HAP-1 (cell line): ENCODE measurements at regions not wholly inside any gene's neighbourhood (a gene's known extent, or its start where the extent isn't known, plus 50 kb on each side); places are given as distances from the start of the nearest gene placed in this dataset.
"Not testable (repeated sequence)": the region's sequence is repeated elsewhere in the genome, so short reads cannot be mapped to it uniquely, and the experiment has no call there.

Experiments used
- DNase-seq, 2 experiments: peaks; one replicate each; pipeline ENCODE4 v3.0.0-alpha.2; 2016 to 2020; ENCODE audit warnings: low spot score in 2 of 2
- H3K27me3 ChIP-seq: fragments of 250-450 bp; sonication (Bioruptor Pico); 2 replicates; pipeline ENCODE4 v1.5.1; 2020; ENCODE audit warnings: low read depth, mild to moderate bottlenecking, moderate library complexity
- H3K36me3 ChIP-seq: fragments of 250-450 bp; sonication (Bioruptor Pico); replicated peaks from 2 replicates; pipeline ENCODE4 v1.5.1; 2020; ENCODE audit warnings: mild to moderate bottlenecking
- H3K4me1 ChIP-seq: fragments of 250-450 bp; sonication (Bioruptor Pico); 2 replicates; pipeline ENCODE4 v1.5.1; 2020; ENCODE audit warnings: mild to moderate bottlenecking
- H3K4me3 ChIP-seq: fragments of 250-450 bp; sonication (Bioruptor Pico); 2 replicates; pipeline ENCODE4 v1.5.1; 2020; ENCODE audit warnings: mild to moderate bottlenecking, moderate library complexity
- H3K9me3 ChIP-seq: fragments of 250-450 bp; sonication (Bioruptor Pico); 2 replicates; pipeline ENCODE4 v1.5.1; 2020; ENCODE audit warnings: mild to moderate bottlenecking, moderate library complexity
- in situ Hi-C: fragments of 300-500 bp; cut with MboI; formaldehyde crosslinking; loops from 3 replicates; pipeline ENCODE4 v1.14.3; 2020; ENCODE audit warnings: low sequenced_read_pairs, inconsistent platforms, mixed read lengths

DNA sequence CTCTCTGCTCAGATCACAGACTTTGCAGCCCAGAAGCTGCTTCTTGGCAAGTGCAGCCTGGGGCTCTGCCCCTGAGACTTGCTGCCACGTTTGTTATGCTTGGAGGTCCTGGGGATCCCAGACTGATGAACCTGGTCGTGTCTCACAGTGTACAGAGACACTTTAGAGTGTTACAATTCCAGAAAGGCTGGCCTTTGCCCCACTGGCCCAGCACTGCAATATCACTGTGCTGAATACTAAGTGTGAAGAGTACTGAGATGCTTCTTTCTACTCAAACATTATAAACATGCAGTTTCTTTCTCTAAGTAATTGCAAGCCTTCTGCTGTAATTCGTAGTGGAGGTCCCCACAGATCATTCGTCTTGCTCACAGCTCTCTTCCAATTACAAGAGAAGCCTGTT is 133.2 kb downstream of the MAP3K21 start:
- DNase-seq, result no peak
- no peaks in the 10 kb centered on the region for H3K27me3 ChIP-seq
- H3K9me3 ChIP-seq, result 0 out of 2 replicates have a peak, but pooled peaks cover 3% of the 10 kb centered on the region
- in situ Hi-C loops, result no loop called here
- H3K4me1 ChIP-seq, result no peaks in the 10 kb centered on the region
- no peaks in the 10 kb centered on the region for H3K36me3 ChIP-seq
- no peak overlapping the region for H3K4me3 ChIP-seq

GRCh38 chr1:233461847-233462246 is 134.3 kb downstream of the MAP3K21 start:
- no peaks in the 10 kb centered on the region for H3K27me3 ChIP-seq
- in situ Hi-C loops, result no loop called here
- no peak for DNase-seq

DNA sequence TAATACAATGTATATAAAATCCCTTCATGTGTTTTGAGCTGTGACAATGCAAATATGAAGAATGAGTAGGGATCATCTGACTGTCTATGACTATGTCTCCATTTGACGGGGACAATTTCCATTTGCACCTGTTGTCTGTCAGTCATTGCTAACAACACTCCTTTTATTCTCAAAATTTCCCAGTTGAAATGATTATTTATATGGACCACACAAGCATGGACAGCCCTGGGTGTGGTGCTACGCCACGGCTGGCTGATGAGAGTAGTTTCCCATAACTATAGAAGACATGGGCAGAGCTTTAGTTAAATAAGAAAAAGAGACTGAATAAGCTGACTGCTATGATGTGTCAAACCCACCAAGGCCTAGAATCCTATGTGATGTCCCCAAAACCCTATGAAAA is 135.8 kb downstream of the MAP3K21 start:
- no peaks in the 10 kb centered on the region for H3K27me3 ChIP-seq
- no peak overlapping the region for H3K4me3 ChIP-seq
- H3K36me3 ChIP-seq, result no peaks in the 10 kb centered on the region
- no peaks in the 10 kb centered on the region for H3K4me1 ChIP-seq
- 0 out of 2 replicates have a peak, but pooled peaks cover 3% of the 10 kb centered on the region for H3K9me3 ChIP-seq
- in situ Hi-C loops, result no loop called here
- no peak for DNase-seq

More at GRCh38 chr1:233461847-233462246, 134.3 kb downstream of the MAP3K21 start:
- Histone ChIP-seq H3K36me3 (no peaks in the 10 kb centered on the region), H3K4me1 (no peaks in the 10 kb centered on the region), H3K9me3 (0 out of 2 replicates have a peak, but pooled peaks cover 3% of the 10 kb centered on the region), H3K4me3 (no peak overlapping the region)

DNA sequence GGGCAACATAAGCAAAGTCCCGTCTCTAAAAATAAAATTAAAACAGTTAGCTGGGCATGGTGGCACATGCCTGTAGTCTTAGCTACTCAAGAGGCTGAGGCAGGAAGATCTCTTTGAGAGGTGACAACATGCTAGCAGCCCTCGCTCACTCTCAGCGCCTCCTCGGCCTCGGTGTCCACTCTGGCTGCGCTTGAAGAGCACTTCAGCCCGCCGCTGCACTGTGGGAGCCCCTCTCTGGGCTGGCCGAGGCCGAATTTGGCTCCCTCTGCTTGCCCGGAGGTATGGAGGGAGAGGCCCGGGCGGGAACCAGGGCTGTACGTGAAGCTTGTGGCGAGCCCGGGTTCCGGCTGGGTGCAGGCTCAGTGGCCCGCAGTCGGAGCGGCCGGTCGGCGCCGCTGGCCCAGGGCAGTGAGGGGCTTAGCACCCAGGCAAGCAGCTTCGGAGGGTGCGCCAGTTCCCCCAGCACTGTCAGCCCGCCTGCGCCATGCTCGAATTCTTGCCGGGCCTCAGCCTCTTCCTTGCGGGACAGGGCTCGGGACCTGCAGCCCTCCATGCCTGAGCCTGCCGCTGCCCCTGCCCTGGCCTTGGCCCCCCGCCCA is 138.3 kb downstream of the MAP3K21 start:
- H3K36me3 ChIP-seq, result no peaks in the 10 kb centered on the region
- no peak overlapping the region for H3K4me3 ChIP-seq
- no peaks in the 10 kb centered on the region for H3K27me3 ChIP-seq
- in situ Hi-C loops, result no loop called here
- 0 out of 2 replicates have a peak, but pooled peaks cover 3% of the 10 kb centered on the region for H3K9me3 ChIP-seq
- DNase-seq, result no peak
- no peaks in the 10 kb centered on the region for H3K4me1 ChIP-seq

DNA sequence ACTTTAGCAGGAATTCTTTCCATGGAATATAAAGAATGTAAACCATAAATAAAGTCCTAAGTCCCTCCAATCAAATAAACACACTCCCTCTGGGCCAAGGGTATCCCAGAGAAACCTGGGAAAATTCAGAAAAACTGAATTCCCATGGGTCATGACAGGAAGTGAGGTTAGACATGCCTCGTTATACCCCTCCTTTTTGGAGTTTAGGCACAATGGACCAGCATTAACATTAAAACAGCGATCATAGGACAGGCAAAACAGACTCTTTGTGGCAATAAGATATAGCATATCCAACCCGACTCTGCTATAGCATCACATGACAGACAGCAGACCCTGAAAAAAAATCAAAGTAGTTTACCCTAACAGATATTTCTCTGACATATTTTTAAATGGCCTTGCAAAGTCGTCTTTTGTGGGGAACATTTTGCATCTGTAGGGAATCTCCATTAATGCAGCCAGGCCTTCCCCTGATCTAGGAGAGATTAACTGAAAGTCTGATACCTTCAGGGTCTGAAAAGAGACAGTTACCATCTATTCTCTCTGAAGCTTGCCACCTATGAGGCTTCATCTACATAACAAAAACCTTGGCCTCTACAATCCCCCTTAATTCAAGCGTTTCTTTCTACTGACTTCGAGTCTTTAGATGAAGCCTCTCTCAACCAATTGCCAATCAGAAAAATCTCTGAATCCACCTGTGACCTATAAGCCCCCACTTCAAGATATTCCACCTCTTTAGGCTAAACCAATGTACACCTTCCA is 143.0 kb upstream of the KCNK1 start:
- DNase-seq, result peak; percentile 16 to 52
- Histone ChIP-seq H3K36me3 (no peaks in the 10 kb centered on the region), H3K9me3 (peaks cover 6% of the 10 kb centered on the region; the same call in 1 of the 2 replicates), H3K27me3 (no peaks in the 10 kb centered on the region), H3K4me3 (no peak overlapping the region), H3K4me1 (peaks cover 4% of the 10 kb centered on the region; the same call in 1 of the 2 replicates)
- in situ Hi-C loops, result no loop called here

- H3K4me3 ChIP-seq, H3K4me1 ChIP-seq, H3K27me3 ChIP-seq, H3K36me3 ChIP-seq, DNase-seq, H3K9me3 ChIP-seq, in situ Hi-C loops: not testable (repeated sequence)
These were observed 142.1 kb upstream of the KCNK1 start for GRCh38 chr1:233471851-233472250.

DNA sequence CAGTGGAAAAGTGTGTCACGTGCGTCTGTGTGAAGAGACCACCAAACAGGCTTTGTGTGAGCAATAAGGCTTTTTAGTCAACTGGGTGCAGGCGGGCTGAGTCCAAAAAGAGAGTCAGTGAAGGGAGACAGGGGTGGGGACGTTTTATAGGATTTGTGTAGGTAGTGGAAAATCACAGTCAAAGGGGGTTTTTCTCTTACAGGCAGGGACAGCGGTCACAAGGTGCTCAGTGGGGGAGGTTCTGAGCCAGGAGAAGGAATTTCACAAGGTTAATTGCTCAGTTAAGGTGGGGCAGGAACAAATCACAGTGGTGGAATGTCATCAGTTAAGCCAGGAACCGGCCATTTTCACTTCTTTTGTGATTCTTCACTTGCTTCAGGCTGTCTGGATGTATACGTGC is 141.1 kb upstream of the KCNK1 start:
- H3K4me3 ChIP-seq, H3K9me3 ChIP-seq, H3K27me3 ChIP-seq, DNase-seq, H3K36me3 ChIP-seq, H3K4me1 ChIP-seq, in situ Hi-C loops: not testable (repeated sequence)

DNA sequence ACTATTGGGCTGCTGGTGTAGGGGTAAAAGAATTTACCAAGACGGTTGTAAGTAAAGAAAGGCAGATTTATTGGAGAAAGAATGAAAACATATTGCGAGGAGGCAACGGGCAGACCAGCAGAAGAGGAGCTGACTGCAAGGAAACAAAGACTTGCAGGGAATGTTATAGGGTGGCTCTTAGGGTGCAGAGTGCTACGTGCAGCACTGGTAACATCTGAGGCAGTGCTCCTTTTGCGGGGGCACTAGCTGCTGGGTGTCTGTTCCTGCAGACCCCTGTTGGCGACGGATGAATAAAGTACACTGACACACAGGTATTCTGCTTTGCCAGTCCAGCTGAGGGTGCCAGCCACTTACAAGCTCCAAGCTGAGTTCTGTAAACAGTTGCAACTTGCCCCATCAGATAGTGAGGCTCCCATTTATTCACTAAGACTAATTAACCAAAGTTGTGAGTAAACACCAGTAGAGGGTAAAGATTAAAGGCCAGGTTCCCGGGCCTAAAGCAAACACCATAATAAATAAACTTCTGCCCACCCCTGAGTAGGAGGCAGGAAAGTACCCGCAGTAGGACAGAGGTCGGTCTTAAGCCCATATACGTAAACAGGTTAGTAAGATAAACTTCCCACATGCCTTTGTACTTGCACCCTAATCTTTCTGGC is 140.2 kb upstream of the KCNK1 start:
- H3K4me1 ChIP-seq, result peaks cover 4% of the 10 kb centered on the region; the same call in 1 of the 2 replicates
- DNase-seq, result no peak
- H3K4me3 ChIP-seq, result no peak overlapping the region
- in situ Hi-C loops, result no loop called here
- no peaks in the 10 kb centered on the region for H3K27me3 ChIP-seq
- H3K9me3 ChIP-seq, result peaks cover 6% of the 10 kb centered on the region; the same call in 1 of the 2 replicates
- H3K36me3 ChIP-seq, result no peaks in the 10 kb centered on the region

GRCh38 chr1:233477359-233477758 is 136.5 kb upstream of the KCNK1 start:
- DNase-seq, result no peak
- H3K27me3 ChIP-seq, result no peaks in the 10 kb centered on the region
- in situ Hi-C loops, result no loop called here

DNA sequence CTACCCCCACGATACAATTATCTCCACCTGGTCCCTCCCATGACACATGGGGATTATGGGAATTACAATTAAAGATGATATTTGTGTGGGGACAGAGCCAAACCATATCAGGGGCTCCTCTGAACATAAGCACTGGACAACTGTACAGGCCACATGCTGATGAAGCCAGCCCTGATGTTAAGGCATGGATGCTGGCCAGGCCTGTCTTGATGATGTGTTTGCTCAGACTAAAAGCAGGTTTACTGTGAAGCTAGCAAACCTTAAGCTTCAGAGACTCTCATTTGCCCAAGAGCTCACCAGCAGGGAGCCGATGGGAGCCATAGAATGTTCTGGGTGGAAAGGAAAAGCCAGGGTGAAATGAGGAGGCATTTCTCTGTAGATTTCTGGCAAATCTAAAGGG is 135.3 kb upstream of the KCNK1 start:
- in situ Hi-C loops, result no loop called here
- DNase-seq, result no peak

More at GRCh38 chr1:233477359-233477758, 136.5 kb upstream of the KCNK1 start:
- H3K36me3 ChIP-seq, result no peaks in the 10 kb centered on the region
- no peak overlapping the region for H3K4me3 ChIP-seq
- no peaks in the 10 kb centered on the region for H3K9me3 ChIP-seq
- no peaks in the 10 kb centered on the region for H3K4me1 ChIP-seq

DNA sequence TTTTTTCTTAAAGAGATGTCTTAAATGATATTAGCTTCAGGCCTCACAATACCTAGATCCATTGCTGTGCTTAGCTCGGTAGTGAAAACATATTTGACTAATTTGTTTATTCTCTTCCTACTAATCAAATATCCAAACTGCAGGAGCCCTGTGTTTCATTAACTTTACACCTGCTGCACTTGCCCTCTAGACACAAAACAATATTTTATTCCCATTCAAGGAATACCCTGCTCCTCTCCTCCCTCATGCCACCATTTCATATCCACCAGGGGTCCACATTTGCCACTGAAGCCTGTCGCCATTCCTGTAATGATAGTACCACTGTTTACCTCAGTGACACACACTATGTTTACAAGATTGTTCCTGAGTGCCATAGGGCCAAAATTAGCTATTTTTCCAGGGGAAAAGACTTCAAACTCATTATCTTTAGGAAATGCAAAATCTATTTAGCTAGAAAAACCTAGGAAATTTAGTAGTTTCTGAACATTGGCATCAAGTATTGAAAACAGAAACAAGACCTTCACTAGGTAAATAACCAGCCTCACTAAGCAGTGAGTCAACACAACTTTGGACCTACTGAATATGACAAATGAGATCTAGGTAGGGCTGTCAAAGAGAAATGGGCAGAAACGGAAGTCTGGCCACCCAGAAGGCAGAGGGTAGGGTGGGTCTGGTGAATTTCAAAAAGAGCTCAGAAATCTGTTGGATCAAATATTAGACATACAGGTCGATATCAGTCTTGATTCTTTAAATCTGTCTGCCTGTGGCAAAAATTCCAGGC is 134.6 kb upstream of the KCNK1 start:
- DNase-seq, result no peak
- H3K4me3 ChIP-seq, result no peak overlapping the region
- in situ Hi-C loops, result no loop called here
- H3K27me3 ChIP-seq, result no peaks in the 10 kb centered on the region
- no peaks in the 10 kb centered on the region for H3K4me1 ChIP-seq
- no peaks in the 10 kb centered on the region for H3K9me3 ChIP-seq
- no peaks in the 10 kb centered on the region for H3K36me3 ChIP-seq

More for the DNA sequence above, 135.3 kb upstream of the KCNK1 start:
- Histone ChIP-seq H3K4me3 (no peak overlapping the region), H3K4me1 (no peaks in the 10 kb centered on the region), H3K9me3 (no peaks in the 10 kb centered on the region), H3K36me3 (no peaks in the 10 kb centered on the region), H3K27me3 (no peaks in the 10 kb centered on the region)

- no peak for DNase-seq
- in situ Hi-C loops, result no loop called here
- Histone ChIP-seq H3K4me3 (no peak overlapping the region), H3K36me3 (no peaks in the 10 kb centered on the region), H3K9me3 (no peaks in the 10 kb centered on the region), H3K4me1 (no peaks in the 10 kb centered on the region), H3K27me3 (no peaks in the 10 kb centered on the region)
These were observed 133.7 kb upstream of the KCNK1 start for GRCh38 chr1:233480198-233480597.

DNA sequence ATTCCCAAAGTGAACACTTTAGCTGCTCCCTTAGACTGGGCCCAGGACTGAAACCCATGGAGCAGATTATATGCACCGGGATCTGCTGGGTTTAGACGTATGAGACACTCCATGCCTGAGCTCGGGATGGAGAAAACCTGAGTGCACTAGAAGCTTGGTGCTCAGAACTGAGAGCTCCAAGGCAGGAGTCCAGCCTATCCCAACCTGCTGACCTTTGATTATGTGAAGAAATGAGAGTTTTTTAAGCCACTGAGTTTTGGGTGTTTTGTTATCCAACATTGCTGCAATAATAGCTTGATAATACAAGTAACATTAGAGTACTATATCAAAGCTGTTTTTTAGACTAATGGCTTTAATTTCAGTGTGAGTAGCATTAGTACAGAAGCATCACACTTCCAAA is 131.5 kb upstream of the KCNK1 start:
- Histone ChIP-seq H3K36me3 (no peaks in the 10 kb centered on the region), H3K4me3 (no peak overlapping the region), H3K9me3 (no peaks in the 10 kb centered on the region), H3K27me3 (no peaks in the 10 kb centered on the region), H3K4me1 (no peaks in the 10 kb centered on the region)
- DNase-seq, result no peak
- in situ Hi-C loops, result no loop called here
